ENCODE measurements at regions not wholly inside any gene's neighbourhood (a gene's known extent, or its start where the extent isn't known, plus 50 kb on each side); places are given as distances from the start of the nearest gene placed in this dataset.
A peak's percentile ranks its signal among the peaks of the same experiment; 100 is the strongest.

DNA sequence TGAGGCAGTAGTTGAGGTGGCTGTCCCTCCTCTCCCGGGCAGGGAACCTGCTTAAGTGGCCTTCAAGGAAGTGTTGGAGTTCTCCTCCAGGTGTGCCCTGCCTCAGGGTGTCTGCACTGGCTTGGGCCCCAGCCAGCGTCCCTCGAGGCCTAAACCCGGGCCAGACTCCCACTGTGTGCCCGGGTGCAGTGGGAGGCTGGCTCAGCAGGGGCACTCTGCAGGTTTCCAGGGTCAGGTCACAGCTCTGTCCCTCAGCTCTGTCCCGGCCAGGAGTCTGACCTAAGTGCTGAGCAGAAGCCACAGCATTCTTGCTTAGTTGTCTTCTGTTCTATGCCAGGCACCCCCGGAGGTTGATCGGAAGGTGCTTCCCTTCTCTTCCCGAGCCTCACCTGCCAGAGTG lies 69.0 kb upstream of the OTOS start:
- no peak for DNase-seq (ENCODE audit: low spot score)

DNA sequence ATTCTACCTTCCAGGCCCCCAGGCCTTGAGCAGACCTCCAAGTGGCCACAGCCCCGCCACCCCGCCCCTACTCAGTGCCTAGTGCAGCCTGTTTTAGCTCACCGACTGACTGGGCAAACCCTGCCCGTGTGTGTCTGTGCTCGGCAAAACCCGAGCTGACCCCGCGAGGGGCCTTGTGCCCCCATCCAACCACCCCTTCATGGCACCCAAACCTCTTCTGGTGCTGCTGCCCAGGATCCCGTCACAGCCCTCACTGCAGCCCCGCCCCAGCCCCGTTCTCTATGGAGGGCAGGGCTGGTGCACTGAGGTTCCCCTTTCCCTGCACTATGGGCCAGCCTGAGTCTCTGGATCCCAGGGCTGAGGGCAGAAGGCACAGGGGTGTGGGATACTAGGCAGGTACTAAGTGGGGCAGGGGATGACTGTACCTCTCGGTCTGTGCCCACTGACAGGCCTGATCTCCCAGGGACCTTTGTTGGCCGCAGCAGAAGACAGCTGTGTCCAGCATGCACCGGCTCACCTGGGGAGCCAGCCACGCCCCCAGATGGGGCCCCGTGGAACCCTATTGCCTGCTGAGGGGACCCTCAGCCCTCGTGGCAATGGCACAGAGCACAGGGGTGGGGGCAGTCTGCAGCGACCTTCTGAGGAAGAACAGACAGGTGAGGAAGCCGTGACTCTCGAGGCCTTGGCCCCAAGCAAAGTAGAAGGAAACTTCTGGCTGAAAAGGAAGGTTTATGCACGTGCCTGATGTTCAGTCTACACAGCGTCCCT lies 69.9 kb upstream of the OTOS start:
- DNase-seq (ENCODE audit: low spot score), result no peak

GRCh38 chr2:240211096-240211495 lies 70.6 kb upstream of the OTOS start:
- DNase-seq (ENCODE audit: low spot score), result no peak

- no peak for DNase-seq (ENCODE audit: low spot score)
Observed at GRCh38 chr2:240211598-240212424, 71.4 kb upstream of the OTOS start.

- DNase-seq (ENCODE audit: low spot score), result no peak
Observed at GRCh38 chr2:240212425-240213225, 72.2 kb upstream of the OTOS start.

DNA sequence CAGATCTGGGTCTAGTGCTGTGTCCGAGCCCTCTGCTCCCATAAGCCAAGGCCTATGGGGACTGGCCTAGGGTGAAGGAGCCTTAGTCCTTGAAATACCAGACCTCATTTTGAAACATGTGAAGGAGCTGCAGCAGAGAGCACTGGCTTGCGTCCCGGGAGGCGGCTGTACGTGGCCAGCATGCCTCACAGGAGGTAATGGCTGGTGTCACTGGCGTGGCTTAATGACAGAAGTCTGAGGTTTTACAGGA lies 72.7 kb upstream of the OTOS start:
- DNase-seq (ENCODE audit: low spot score), result no peak

- no peak for DNase-seq (ENCODE audit: low spot score)
Observed at GRCh38 chr2:240213476-240214421, 73.3 kb upstream of the OTOS start.

DNA sequence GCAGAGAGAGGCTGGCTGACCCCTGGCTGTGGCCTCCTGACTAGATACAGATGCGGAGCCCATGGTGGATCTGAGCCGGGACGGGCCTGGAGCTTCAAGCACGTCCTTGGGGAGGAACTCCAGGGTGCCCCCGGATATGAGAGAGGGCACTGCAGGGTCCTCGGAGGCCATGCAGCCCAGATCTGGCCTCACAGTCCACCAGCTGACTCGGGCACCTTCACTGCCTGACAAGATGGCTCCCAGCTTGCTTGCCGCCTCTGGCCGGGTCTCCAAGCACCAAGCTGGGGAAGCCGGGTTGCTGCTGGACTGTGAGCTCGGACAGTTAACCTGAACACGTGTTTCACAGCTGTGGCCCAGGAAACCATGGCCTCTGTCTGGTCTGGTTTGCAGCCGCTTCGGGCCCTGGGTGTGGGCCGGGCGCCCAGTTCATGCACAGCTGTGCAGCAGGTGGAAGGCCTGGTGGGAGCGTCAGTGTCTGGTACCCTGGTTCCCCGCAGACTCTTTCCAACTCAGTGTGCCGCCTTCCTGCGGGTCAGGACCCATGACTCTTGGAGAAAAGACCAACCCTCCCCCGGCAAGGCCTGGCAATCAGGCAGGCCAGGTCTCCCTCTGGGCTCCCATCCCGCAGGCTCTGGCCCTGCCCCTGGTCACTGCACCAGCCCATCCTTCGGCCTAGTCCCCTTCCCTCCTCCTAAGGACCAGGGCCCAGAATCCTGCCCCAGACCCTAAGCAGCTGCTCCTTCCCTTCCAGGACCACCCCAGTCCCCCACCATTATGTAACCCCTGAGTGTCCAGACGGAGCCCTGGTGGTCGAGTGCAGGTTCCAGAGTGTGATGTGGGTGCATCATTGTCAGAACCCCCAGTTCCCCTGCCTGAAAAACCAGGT lies 74.6 kb upstream of the OTOS start:
- DNase-seq (ENCODE audit: low spot score), result no peak

DNA sequence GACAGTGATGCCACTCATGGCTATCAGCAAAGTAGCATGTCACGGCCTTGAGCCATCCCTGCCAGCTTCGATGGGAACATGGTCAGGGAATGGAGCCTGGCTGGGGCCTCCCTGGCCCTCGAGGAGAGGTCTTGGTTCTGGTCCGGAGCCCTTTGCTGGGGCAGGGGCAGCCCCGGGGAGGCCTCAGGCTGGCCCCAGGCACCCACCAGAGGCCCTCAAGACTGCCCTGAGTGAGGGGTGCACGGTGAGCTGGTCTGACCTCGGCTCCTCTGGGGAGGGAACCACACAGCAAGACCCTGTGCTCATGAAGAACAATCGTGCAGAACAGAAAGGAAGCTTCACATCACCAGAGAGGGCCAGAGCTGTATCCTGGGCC lies 75.2 kb upstream of the OTOS start:
- no peak for DNase-seq (ENCODE audit: low spot score)

DNA sequence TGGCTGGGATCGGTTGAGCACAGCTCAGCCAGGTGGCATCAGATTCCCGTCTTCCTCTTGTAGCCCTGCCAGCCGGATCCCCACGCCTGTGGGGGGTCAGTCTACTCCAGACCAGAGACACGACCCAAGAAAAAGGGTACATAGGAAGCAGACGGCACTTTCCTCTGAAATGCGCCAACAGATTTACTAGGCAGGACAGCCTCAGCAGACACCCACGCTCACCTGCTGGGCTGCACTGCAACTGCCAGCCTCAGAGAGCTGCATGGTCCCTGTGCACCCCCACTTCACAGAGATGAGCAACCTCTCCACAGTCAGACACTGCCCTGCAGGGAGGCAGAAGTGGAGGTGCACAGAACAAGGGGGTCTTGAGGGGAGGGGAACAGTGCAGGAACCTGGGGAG lies 75.7 kb upstream of the OTOS start:
- no peak for DNase-seq (ENCODE audit: low spot score)

DNA sequence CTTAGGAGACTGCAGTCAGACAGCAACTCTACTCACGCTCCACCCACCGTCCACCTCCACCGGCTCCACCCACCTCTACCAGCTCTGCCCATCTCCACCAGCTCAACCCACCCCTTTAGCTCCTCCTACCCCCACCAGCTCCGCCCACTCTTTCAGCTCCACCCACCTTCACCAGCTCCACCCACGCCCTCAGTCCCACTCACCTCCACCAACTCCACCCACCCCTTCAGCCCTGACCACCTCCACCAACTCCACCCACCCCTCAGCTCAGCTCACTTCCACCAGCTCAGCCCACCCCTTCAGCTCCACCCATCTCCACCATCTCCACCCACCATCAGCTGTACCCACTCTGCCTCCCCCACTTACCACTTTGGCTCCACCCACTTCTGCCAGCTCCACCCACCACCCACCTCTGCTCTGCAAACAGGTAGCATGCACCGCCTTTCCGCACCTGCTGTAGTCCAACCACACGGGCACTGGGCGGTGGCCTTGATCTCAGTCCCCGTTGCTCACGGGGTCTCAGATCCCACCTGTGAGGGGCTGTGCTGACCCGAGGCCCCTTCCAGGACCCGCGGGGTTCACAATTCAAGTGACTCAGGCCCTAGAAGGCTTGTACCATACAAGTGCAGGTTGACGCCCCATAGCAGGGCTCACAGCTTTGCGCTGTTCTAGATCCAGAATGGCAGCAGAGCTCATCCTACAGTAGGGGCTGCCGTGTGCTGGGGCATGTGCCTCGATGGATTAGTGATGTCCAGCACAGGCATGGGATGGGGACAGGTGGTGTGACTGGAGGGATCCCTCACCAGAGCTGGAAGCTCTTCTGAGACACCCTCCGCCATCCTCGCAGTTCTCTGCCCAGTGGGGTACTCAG lies 77.2 kb upstream of the OTOS start:
- peak; percentile 70 for DNase-seq (ENCODE audit: low spot score)

- DNase-seq (ENCODE audit: low spot score), result no peak
Observed at GRCh38 chr2:240219208-240219890, 78.9 kb upstream of the OTOS start.

GRCh38 chr2:240220371-240220770 lies 79.9 kb upstream of the OTOS start:
- no peak for DNase-seq (ENCODE audit: low spot score)

- no peak for DNase-seq (ENCODE audit: low spot score)
Observed at GRCh38 chr2:240223631-240224030, 83.2 kb upstream of the OTOS start.

DNA sequence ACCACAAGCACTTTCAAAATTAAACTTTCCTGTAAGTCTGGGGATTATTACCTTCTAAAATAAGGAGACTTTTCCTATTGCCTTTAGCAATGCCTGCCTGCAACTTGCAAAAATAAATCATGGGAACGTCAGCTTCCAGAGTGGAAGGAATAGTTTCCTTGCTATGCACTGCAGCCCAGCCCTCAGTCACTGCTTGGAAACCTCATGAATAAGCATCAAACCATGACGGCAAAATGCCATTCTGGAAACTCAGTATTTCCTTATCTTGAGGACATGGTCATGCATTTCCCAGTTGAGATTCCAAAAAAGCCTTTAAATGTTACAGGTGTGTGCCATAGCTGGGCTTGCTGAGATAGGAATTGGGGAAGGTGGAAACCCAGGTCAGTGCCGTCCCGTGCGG lies 84.2 kb upstream of the OTOS start:
- no peak for DNase-seq (ENCODE audit: low spot score)

GRCh38 chr2:240225131-240225530 lies 84.7 kb upstream of the OTOS start:
- DNase-seq (ENCODE audit: low spot score), result no peak

GRCh38 chr2:240225660-240226475 lies 85.4 kb upstream of the OTOS start:
- DNase-seq (ENCODE audit: low spot score), result no peak

Data from iPS-NIHi11 (cell line).